GM19372 (cell line): ENCODE measurements at regions not wholly inside any gene's neighbourhood (a gene's known extent, or its start where the extent isn't known, plus 50 kb on each side); places are given as distances from the start of the nearest gene placed in this dataset.

ENCODE experiments used
- ATAC-seq: cut with Tn5 transposase; IDR thresholded peaks from one replicate; pipeline ENCODE4 v1.9.1; 2021; ENCODE audit warnings: mild to moderate bottlenecking, low read depth, moderate library complexity; ENCODE audit not compliant: unreplicated experiment

GRCh38 chr1:57489358-57490036 lies 65.6 kb upstream of the DAB1 start:
- no peak for ATAC-seq

DNA sequence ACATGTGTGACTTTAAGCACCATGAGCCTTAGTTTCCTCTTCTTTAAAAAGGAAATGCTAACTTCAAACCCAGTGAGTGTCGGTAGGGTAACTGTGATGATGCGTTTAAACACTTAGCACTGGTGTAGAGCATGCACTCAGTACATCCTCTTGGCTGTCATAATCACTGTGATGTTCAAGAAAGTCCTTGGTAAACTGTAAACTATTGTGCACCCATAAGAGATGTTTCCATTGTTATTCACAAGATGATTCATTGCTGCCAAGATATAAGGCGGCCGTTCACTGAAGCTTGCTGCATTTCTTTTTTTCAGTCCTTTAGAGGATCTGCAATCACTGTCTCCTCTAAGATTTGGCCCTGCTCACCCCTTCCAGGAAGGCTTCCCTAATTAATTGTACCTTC lies 61.8 kb upstream of the DAB1 start:
- ATAC-seq = no peak

DNA sequence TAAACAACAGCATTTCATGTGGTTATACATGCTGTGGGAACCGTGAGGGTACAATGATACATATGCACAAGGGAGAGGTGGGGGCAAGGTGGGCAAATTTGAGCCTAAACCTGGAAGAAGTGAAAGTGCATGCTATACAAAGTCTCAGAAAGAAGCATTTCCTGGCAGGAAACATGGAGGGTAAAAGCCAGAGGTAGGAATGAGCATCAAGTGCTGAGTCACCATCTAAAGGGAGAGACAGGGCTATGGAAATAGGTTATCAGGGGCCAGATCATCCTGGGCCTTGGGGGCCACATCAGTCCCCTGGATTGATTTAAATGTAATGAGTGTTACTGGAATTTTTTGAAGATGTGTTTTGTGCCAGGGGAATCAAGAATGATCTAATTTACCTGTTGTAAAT lies 60.1 kb upstream of the DAB1 start:
- no peak for ATAC-seq

GRCh38 chr1:57479471-57479870 lies 55.6 kb upstream of the DAB1 start:
- no peak for ATAC-seq

GRCh38 chr1:57475366-57475765 lies 51.5 kb upstream of the DAB1 start:
- no peak for ATAC-seq

DNA sequence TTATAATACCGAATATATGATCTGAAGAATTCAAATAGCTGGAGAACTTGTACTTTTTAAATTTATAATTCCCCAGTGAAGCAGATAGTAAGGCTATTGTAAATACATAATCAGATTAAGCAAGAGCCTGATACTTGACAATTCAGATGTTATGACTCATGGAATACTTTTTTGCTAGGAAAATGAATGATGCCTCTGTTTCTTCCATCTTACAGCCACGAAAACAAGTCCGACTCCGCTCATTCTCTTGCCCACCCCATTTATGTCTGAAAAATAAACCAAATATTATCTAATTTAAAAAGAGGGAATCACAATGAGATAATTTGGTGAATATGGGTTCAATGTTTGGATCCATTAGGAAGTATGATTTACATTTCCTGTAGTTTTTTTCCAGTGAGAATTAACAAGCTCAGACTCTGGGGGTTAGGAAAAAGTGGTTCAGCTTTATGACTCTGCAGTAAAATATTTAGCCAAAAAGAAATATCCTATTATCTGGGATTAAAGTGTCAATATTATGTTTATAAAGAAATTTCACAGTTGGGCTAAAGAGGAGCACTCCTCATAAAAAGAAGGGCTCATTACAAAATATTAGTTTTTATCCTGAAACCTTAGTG lies 50.4 kb upstream of the DAB1 start:
- ATAC-seq = no peak
